ENCODE measurements at regions not wholly inside any gene's neighbourhood (a gene's known extent, or its start where the extent isn't known, plus 50 kb on each side); places are given as distances from the start of the nearest gene placed in this dataset.
A peak's percentile ranks its signal among the peaks of the same experiment; 100 is the strongest.
"Not testable (repeated sequence)": the region's sequence is repeated elsewhere in the genome, so short reads cannot be mapped to it uniquely, and the experiment has no call there.

GRCh38 chr9:26214713-26215444, 536.6 kb upstream of the TUSC1 start:
- H3K27me3 ChIP-seq (ENCODE audit: control insufficient read depth, insufficient read depth, low read length); H3K4me3 ChIP-seq (ENCODE audit: insufficient read depth, low read depth, low read length); H3K36me3 ChIP-seq (replicated peaks; ENCODE audit: control insufficient read depth, insufficient read depth, low read length); DNase-seq: not testable (repeated sequence)

- peak; percentile 15 for DNase-seq
- Histone ChIP-seq H3K36me3 (replicated peaks; ENCODE audit: control insufficient read depth, insufficient read depth, low read length) (no peaks in the 10 kb centered on the region), H3K27me3 (ENCODE audit: control insufficient read depth, insufficient read depth, low read length) (no peaks in the 10 kb centered on the region), H3K4me3 (ENCODE audit: insufficient read depth, low read depth, low read length) (no peak overlapping the region)
Measured at GRCh38 chr9:26210338-26210851, 532.2 kb upstream of the TUSC1 start.

GRCh38 chr9:26205261-26205660, 527.0 kb upstream of the TUSC1 start:
- Histone ChIP-seq H3K27me3 (ENCODE audit: control insufficient read depth, insufficient read depth, low read length) (no peaks in the 10 kb centered on the region), H3K36me3 (replicated peaks; ENCODE audit: control insufficient read depth, insufficient read depth, low read length) (no peaks in the 10 kb centered on the region), H3K4me3 (ENCODE audit: insufficient read depth, low read depth, low read length) (no peak overlapping the region)
- no peak for DNase-seq

GRCh38 chr9:26193237-26193636, 515.0 kb upstream of the TUSC1 start:
- no peak for DNase-seq
- H3K27me3 ChIP-seq (ENCODE audit: control insufficient read depth, insufficient read depth, low read length) = no peaks in the 10 kb centered on the region
- H3K4me3 ChIP-seq (ENCODE audit: insufficient read depth, low read depth, low read length) = no peak overlapping the region
- H3K36me3 ChIP-seq (replicated peaks; ENCODE audit: control insufficient read depth, insufficient read depth, low read length) = no peaks in the 10 kb centered on the region

- Histone ChIP-seq H3K4me3 (ENCODE audit: insufficient read depth, low read depth, low read length) (no peak overlapping the region), H3K27me3 (ENCODE audit: control insufficient read depth, insufficient read depth, low read length) (no peaks in the 10 kb centered on the region), H3K36me3 (replicated peaks; ENCODE audit: control insufficient read depth, insufficient read depth, low read length) (no peaks in the 10 kb centered on the region)
- no peak for DNase-seq
Measured at GRCh38 chr9:26191711-26192110, 513.5 kb upstream of the TUSC1 start.

GRCh38 chr9:26181836-26182235, 503.6 kb upstream of the TUSC1 start:
- DNase-seq = no peak
- Histone ChIP-seq H3K36me3 (replicated peaks; ENCODE audit: control insufficient read depth, insufficient read depth, low read length) (no peaks in the 10 kb centered on the region), H3K4me3 (ENCODE audit: insufficient read depth, low read depth, low read length) (no peak overlapping the region), H3K27me3 (ENCODE audit: control insufficient read depth, insufficient read depth, low read length) (no peaks in the 10 kb centered on the region)

- Histone ChIP-seq H3K36me3 (replicated peaks; ENCODE audit: control insufficient read depth, insufficient read depth, low read length) (no peaks in the 10 kb centered on the region), H3K4me3 (ENCODE audit: insufficient read depth, low read depth, low read length) (no peak overlapping the region), H3K27me3 (ENCODE audit: control insufficient read depth, insufficient read depth, low read length) (no peaks in the 10 kb centered on the region)
- DNase-seq = no peak
Measured at GRCh38 chr9:26176628-26177027, 498.4 kb upstream of the TUSC1 start.

- no peak for DNase-seq
- Histone ChIP-seq H3K36me3 (replicated peaks; ENCODE audit: control insufficient read depth, insufficient read depth, low read length) (no peaks in the 10 kb centered on the region), H3K4me3 (ENCODE audit: insufficient read depth, low read depth, low read length) (no peak overlapping the region), H3K27me3 (ENCODE audit: control insufficient read depth, insufficient read depth, low read length) (no peaks in the 10 kb centered on the region)
Measured at GRCh38 chr9:26175264-26175663, 497.0 kb upstream of the TUSC1 start.

GRCh38 chr9:26172301-26172700, 494.1 kb upstream of the TUSC1 start:
- H3K36me3 ChIP-seq (replicated peaks; ENCODE audit: control insufficient read depth, insufficient read depth, low read length) = no peaks in the 10 kb centered on the region
- H3K27me3 ChIP-seq (ENCODE audit: control insufficient read depth, insufficient read depth, low read length) = no peaks in the 10 kb centered on the region
- no peak for DNase-seq
- no peak overlapping the region for H3K4me3 ChIP-seq (ENCODE audit: insufficient read depth, low read depth, low read length)

GRCh38 chr9:26171691-26172090, 493.4 kb upstream of the TUSC1 start:
- peak; percentile 4 for DNase-seq
- Histone ChIP-seq H3K36me3 (replicated peaks; ENCODE audit: control insufficient read depth, insufficient read depth, low read length) (no peaks in the 10 kb centered on the region), H3K4me3 (ENCODE audit: insufficient read depth, low read depth, low read length) (no peak overlapping the region), H3K27me3 (ENCODE audit: control insufficient read depth, insufficient read depth, low read length) (no peaks in the 10 kb centered on the region)

- no peaks in the 10 kb centered on the region for H3K36me3 ChIP-seq (replicated peaks; ENCODE audit: control insufficient read depth, insufficient read depth, low read length)
- no peak overlapping the region for H3K4me3 ChIP-seq (ENCODE audit: insufficient read depth, low read depth, low read length)
- no peak for DNase-seq
- no peaks in the 10 kb centered on the region for H3K27me3 ChIP-seq (ENCODE audit: control insufficient read depth, insufficient read depth, low read length)
Measured at GRCh38 chr9:26170190-26170589, 491.9 kb upstream of the TUSC1 start.

GRCh38 chr9:26169708-26170107, 491.5 kb upstream of the TUSC1 start:
- no peak overlapping the region for H3K4me3 ChIP-seq (ENCODE audit: insufficient read depth, low read depth, low read length)
- no peaks in the 10 kb centered on the region for H3K27me3 ChIP-seq (ENCODE audit: control insufficient read depth, insufficient read depth, low read length)
- no peak for DNase-seq
- H3K36me3 ChIP-seq (replicated peaks; ENCODE audit: control insufficient read depth, insufficient read depth, low read length) = no peaks in the 10 kb centered on the region

- DNase-seq = no peak
- Histone ChIP-seq H3K36me3 (replicated peaks; ENCODE audit: control insufficient read depth, insufficient read depth, low read length) (no peaks in the 10 kb centered on the region), H3K27me3 (ENCODE audit: control insufficient read depth, insufficient read depth, low read length) (no peaks in the 10 kb centered on the region), H3K4me3 (ENCODE audit: insufficient read depth, low read depth, low read length) (no peak overlapping the region)
Measured at GRCh38 chr9:26166537-26166936, 488.3 kb upstream of the TUSC1 start.

- Histone ChIP-seq H3K36me3 (replicated peaks; ENCODE audit: control insufficient read depth, insufficient read depth, low read length) (no peaks in the 10 kb centered on the region), H3K4me3 (ENCODE audit: insufficient read depth, low read depth, low read length) (no peak overlapping the region), H3K27me3 (ENCODE audit: control insufficient read depth, insufficient read depth, low read length) (no peaks in the 10 kb centered on the region)
- no peak for DNase-seq
Measured at GRCh38 chr9:26165426-26165825, 487.2 kb upstream of the TUSC1 start.

- no peak for DNase-seq
- Histone ChIP-seq H3K27me3 (ENCODE audit: control insufficient read depth, insufficient read depth, low read length) (no peaks in the 10 kb centered on the region), H3K36me3 (replicated peaks; ENCODE audit: control insufficient read depth, insufficient read depth, low read length) (no peaks in the 10 kb centered on the region), H3K4me3 (ENCODE audit: insufficient read depth, low read depth, low read length) (no peak overlapping the region)
Measured at GRCh38 chr9:26163931-26164330, 485.7 kb upstream of the TUSC1 start.

All from H7 (cell line).